ENCODE measurements at regions not wholly inside any gene's neighbourhood (a gene's known extent, or its start where the extent isn't known, plus 50 kb on each side); places are given as distances from the start of the nearest gene placed in this dataset.
"Not testable (repeated sequence)": the region's sequence is repeated elsewhere in the genome, so short reads cannot be mapped to it uniquely, and the experiment has no call there.

DNA sequence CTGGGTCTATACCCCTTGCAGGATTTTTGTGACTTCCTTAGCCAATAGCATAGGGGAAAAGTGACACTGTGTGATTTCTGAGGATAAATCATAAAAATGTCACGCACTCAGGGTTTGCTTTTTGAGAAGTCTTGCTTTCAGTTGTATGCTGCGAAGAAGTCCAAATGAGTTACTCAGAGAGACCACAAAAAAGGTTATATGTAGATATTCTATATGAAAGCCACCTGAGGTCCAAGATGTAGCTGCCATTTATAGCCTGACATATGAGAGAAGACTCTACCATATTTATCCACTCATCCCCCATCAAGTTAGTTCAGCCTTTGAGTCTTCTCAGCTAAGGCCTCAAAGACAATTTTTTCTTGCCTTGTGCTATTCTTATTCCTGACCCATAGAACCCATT, 488.3 kb upstream of the MAP2 start:
- no peak for DNase-seq (ENCODE audit: low spot score)

DNA sequence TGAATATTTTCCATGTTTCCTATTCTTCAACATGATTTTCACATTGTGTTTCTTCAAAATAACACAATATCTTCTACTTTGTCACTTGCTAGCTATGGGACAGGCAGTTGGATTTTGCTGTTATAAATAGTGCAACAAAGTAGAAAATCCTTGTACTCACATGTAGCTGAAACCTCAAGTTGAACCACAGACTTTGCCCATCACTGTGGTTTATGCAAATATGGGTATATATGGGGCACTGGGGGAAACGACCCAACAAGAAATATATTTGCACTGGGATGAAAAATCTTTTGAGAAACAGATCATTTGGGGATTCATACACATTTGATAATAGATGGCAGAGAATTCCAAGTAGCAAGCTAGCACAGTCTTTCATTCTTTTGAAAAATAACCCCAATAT, 486.3 kb upstream of the MAP2 start:
- no peak for DNase-seq (ENCODE audit: low spot score)

DNA sequence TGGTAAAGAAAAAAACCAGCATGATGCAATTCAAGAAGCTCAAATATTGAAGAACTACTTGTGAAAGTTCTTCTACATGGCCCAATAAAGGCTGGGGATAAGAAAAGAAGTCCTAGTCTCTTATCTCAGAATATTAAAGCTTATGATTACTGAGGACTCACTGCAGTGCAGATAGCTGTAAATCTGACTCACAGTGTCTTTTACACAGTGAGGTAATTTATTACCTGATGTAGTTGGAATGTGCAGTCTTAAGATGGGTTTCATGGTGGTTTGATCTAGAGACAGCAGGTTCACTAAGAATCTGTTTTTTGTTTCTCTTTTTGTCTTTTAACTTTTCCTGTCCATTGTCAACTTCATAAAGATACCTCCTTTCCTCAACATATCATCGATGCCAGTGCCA, 484.0 kb upstream of the MAP2 start:
- no peak for DNase-seq (ENCODE audit: low spot score)

DNA sequence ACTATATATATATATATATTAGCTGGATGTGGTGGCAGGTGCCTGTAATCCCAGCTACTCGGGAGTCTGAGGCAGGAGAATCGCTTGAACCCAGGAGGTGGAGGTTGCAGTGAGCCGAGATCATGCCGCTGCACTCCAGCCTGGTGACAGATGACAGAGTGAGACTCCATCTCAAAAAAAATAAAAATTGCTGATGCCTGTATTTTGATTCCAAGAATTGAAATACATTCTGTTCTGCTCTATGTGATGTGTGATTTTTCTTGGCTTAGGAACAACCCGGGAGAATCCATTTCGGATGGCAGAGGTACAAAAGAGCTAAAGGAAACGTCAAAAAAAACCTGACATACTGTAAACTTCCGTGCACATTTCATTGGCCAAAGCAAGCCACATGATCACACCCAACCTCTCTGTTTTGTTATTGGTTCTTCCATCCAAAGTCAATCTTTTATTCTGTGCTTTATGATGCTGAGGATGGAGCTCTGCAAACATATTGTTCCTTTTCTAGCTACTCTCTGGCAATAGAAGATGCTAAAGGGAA, 478.1 kb upstream of the MAP2 start:
- DNase-seq (ENCODE audit: low spot score) = no peak

GRCh38 chr2:208948073-208948472, 475.8 kb upstream of the MAP2 start:
- no peak for DNase-seq (ENCODE audit: low spot score)

DNA sequence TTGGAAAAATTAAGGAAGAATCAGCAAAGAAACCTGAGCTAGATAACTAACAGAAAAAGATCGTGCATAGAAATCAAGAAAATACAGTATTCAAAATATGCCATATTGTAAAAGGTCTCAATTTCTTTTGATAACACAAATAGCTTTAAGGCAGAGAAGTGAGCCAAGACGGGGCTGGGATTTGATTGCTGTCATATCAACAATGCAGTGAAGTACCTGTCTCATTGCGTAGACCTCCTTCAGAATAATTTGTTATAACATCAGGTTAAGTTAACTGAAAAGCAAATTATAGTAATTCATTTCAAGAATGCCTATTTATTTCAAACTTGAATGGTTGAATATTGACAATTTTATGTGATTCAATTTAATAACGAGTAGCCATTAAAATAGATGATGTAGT, 453.8 kb upstream of the MAP2 start:
- no peak for DNase-seq (ENCODE audit: low spot score)

GRCh38 chr2:208977582-208977981, 446.3 kb upstream of the MAP2 start:
- no peak for DNase-seq (ENCODE audit: low spot score)

DNA sequence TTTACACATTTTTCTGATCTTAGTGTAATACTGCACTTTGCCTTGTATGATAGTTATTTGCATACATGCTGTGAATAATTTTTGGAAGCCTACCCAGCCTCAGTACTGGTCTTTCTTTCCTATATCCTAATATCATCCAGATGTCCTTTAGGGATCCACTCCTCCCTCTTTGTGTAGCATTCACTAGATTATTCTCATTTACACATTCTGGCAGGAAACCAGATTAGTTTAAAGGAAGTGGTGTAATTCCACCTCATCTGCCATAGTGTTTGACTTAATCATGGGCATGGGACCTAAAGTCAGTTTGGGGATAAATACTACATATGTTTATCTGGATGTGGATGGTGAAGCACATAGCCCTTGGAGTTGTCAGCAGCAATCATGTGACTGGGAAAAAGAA, 444.9 kb upstream of the MAP2 start:
- no peak for DNase-seq (ENCODE audit: low spot score)

DNA sequence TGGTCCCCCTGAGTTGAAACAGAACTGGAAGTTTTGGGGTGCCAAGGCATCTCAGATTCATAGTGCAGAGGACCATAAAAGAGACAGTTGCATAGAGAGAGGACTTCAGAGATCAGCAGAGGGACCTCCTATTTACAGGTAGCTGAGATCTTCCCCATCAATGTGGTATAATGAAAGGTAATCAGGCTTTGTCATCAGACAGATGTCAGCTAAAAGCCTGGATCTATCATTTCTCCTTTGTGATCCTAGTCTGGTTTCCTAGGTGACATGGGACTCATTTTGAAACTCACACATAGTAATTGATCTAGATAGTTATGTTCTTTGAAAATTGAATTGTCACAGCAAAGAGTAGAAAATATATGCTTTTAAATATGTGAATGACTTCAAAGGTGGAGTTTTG, 443.5 kb upstream of the MAP2 start:
- no peak for DNase-seq (ENCODE audit: low spot score)

DNA sequence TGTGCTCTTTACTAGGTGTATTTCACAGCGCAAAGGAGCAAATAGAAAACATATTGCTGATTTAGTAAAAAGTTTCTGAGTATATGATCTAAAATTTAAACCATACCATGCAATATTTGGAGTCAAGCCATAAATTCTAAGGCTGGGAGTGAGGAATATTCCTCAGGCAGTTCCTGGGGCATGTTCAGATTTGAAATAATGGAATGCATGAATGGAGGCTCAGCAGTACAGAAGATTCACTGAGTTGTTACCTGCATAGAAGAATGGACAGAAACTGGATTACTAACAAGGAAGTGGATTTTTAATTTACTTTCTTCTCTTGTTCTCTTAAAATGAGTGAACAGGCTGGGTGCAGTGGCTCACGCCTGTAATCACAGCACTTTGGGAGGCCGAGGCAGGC, 441.0 kb upstream of the MAP2 start:
- DNase-seq (ENCODE audit: low spot score) = no peak

DNA sequence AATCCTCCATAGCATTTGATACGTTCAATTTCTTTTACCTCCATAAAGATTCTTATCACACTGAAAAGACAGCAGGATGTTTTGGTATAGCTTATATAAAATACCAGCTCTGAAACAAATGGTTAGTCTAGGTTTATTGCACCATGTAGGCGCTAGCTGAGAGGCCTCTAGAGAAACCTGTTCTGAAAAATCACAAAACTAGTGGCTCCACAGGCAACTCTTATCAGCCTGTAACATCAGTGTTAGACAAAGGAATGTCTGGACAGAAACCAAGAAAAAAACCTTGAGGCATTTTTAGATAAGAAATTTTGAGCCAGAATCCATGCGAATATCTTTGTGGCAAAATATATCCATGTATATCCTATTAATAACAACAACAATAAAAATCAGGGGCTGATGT, 440.4 kb upstream of the MAP2 start:
- DNase-seq (ENCODE audit: low spot score) = no peak

DNA sequence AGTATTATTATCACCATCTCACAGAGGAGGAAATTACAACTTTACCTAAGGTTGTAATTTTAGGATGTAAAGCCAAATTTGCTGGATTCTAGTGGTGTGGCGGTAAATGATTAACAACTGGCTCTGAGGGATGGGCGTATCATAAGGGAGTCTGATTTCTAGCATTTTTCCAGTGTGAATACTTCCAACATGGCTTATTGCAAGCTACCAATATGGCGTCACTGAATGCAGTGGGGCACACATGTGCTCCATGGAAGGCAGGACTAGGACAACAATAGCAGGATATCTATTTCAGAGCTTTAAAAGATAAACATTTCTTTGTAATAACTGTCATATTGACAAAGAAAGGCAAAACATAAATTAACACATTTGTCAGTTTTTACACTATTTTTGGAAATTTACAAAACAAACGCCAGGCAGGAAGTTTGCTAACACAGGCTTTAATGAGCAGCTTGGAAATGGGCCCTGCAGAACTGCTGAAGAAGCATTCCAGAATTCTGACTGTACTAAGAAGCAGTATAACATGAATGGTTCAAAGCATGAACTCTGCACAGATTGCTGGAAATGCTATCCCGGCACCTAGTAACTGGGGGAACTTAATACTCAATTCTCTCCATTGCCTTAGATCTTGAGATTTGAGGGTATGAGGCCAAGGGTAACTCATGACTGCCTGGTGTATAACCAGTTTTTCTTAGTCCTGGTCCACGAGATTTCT, 439.3 kb upstream of the MAP2 start:
- DNase-seq (ENCODE audit: low spot score) = no peak

DNA sequence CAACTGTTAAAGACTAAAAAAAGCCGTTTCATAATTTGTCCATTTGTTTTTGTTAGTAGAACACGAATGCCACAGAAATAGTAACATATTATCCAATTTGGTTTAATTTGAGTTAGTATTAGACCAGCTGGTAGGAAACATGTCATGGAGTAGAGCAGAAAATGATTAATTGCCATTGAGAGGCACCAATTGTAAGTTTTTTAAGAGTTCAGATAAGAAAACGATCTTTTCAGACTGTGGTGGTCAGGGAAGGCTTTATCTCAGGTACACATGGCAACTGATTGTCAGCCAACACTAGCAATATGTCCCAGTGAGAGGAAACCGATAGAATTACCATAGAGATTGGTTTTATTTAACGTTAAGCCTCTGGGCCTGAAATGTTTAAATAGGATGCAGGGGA, 438.2 kb upstream of the MAP2 start:
- DNase-seq (ENCODE audit: low spot score) = no peak

GRCh38 chr2:208990716-208991115, 433.1 kb upstream of the MAP2 start:
- DNase-seq (ENCODE audit: low spot score) = no peak

DNA sequence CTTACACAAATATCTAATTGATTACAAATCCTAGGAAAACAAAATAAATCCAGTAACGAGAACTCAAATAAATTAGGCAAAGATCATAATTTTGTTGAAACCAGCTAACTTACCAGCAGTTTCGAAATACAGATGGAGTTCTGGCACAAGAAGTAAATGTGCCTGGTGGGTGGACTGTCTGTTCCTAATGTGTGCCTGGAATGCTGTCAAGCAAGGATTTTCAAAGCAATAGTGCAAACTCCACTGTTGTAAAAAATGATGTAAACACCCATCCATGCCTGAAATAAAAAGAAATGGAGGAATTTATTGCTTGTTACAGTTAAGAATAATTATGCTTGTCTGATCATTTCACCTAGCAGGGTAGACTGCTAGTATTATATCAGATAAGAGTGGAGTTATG, 423.9 kb upstream of the MAP2 start:
- DNase-seq (ENCODE audit: low spot score) = no peak

DNA sequence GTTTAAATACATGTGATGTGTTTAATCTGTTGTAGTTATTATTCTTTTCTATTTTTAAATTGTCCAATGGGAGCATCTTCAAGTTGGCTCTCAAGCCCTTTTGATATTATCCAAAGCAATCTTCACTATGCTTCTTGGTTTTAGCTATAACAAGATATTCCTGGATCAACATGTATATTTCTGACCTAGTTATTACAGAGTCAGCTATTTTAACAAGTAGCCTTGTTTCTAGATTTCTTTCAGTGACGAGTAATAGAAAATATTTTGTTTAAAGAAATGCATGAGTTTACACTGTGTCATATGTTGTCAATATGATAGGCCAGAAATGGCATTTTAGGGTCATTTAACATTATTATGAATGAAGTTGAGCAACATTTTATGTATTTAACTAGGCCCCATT, 421.8 kb upstream of the MAP2 start:
- no peak for DNase-seq (ENCODE audit: low spot score)

- no peak for DNase-seq (ENCODE audit: low spot score)
These were observed 418.5 kb upstream of the MAP2 start for GRCh38 chr2:209005371-209005770.

DNA sequence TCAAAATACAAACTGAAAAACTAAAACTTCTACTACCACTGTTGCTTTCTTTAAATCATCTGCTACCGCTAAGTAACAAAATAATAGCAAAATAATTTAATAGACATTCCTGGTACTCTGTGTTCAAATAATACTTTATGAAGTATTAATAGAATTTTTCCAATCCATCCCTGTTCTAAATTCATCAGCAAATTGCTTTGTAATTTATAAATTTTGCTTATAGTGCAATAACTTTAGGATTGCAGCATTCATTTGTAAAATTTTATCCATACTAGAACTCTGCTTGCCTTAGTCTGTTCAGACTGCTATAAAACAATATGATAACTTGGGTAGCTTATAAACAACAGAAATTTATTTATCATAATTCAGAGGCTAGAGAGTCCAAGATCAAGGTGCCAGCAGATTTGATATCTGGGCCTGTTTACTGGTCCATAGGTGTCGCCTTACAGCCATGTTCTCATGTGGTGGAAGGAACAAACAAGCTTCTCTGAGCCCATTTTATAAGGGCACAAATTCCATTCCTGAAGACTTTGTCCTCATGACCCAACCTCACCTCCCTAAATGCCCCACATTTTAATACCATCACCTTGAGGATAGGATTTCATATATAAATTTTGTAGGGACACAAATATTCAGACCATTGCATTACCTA, 415.1 kb upstream of the MAP2 start:
- DNase-seq (ENCODE audit: low spot score) = no peak

- not testable (repeated sequence) for DNase-seq (ENCODE audit: low spot score)
These were observed 405.2 kb upstream of the MAP2 start for GRCh38 chr2:209018633-209019032.

- no peak for DNase-seq (ENCODE audit: low spot score)
These were observed 394.6 kb upstream of the MAP2 start for GRCh38 chr2:209029249-209029648.

DNA sequence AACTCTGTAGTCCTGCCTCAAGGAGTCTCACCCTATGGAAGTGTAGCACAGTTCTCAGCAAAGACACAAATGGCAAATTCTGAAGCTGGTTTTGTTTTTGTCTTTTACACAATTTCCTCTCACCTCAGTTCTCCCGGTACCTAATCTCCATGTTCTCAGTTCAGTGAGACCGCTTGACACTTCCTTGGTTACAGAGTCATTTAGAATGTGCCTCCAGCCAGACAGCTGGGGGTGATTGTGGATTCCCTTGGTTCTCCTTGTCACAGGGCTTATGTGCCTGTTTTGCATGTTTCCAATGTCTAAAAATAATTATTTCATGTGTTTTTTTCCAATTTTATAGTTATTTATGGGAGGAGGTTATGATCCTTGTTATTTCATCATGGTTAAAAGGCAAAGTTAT, 379.5 kb upstream of the MAP2 start:
- no peak for DNase-seq (ENCODE audit: low spot score)

DNA sequence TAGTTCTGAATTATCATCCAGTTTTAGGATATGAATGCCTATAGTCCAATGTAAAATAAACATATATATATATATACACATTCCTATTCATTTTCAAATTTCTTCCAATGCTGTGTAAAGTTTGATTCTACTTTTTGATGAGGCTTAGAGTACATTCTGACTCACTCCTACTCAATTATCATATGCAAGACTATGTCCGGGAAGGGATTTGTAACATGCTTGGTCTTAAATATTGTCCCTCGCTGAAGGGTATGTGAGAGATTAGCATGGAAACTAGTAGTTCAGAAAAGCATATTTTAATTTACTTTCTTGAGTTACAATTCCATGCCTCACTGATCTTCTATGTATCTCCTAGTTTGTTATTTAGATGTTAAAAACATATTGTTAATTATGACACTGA, 377.7 kb upstream of the MAP2 start:
- DNase-seq (ENCODE audit: low spot score) = no peak

- DNase-seq (ENCODE audit: low spot score) = no peak
These were observed 374.2 kb upstream of the MAP2 start for GRCh38 chr2:209049608-209050007.

- DNase-seq (ENCODE audit: low spot score) = no peak
These were observed 361.6 kb upstream of the MAP2 start for GRCh38 chr2:209062210-209062609.
